HL-60 (cell line): ENCODE measurements at regions not wholly inside any gene's neighbourhood (a gene's known extent, or its start where the extent isn't known, plus 50 kb on each side); places are given as distances from the start of the nearest gene placed in this dataset.

ENCODE experiments used
- DNase-seq, 2 experiments: peaks; one replicate each; pipeline ENCODE4 v3.0.0-alpha.2; 2010 to 2020; ENCODE audit warnings: low read depth in 1 of 2, low spot score in 1 of 2
- H3K27ac ChIP-seq: fragments of 250-450 bp; sonication (Bioruptor Pico); replicated peaks from 2 replicates; pipeline ENCODE4 v1.5.1; 2020; ENCODE audit warnings: mild to moderate bottlenecking, moderate library complexity
- H3K27me3 ChIP-seq: fragments of 250-450 bp; sonication (Bioruptor Pico); 2 replicates; pipeline ENCODE4 v1.5.1; 2021; ENCODE audit warnings: mild to moderate bottlenecking, moderate library complexity; ENCODE audit not compliant: insufficient read depth, poor library complexity, severe bottlenecking
- H3K4me3 ChIP-seq: replicated peaks from 2 replicates; pipeline ENCODE4 v1.5.1; 2011; ENCODE audit warnings: mild to moderate bottlenecking, control low read depth, low read length; ENCODE audit not compliant: insufficient read depth
- CTCF ChIP-seq: IDR thresholded peaks from one replicate; pipeline ENCODE4 v1.5.1; 2011; ENCODE audit warnings: low read length, control low read depth, inconsistent platforms; ENCODE audit not compliant: insufficient read depth
- GABPA ChIP-seq: IDR thresholded peaks from 2 replicates; pipeline ENCODE4 v1.6.1; 2012; ENCODE audit warnings: low read depth
- POLR2AphosphoS5 ChIP-seq: IDR thresholded peaks from 2 replicates; pipeline ENCODE4 v1.6.1; 2012; ENCODE audit warnings: low read depth
- REST ChIP-seq: IDR thresholded peaks from 2 replicates; pipeline ENCODE4 v1.6.1; 2012; ENCODE audit warnings: low read depth; ENCODE audit not compliant: insufficient replicate concordance
- SPI1 ChIP-seq: IDR thresholded peaks from 2 replicates; pipeline ENCODE4 v1.6.1; 2012; ENCODE audit warnings: low read depth, mild to moderate bottlenecking, borderline replicate concordance

GRCh38 chr15:23823508-23823907 lies 136.4 kb upstream of the NDN start:
- TF ChIP-seq REST (no peak), POLR2AphosphoS5 (no peak), GABPA (no peak), SPI1 (no peak), CTCF (no peak)
- Histone ChIP-seq H3K4me3 (no peak overlapping the region), H3K27me3 (no peaks in the 10 kb centered on the region), H3K27ac (no peak overlapping the region)
- peak in 1 of 2 experiments; percentile 3 for DNase-seq

GRCh38 chr15:23828786-23829185 lies 141.7 kb upstream of the NDN start:
- Histone ChIP-seq H3K27me3 (no peaks in the 10 kb centered on the region), H3K27ac (no peak overlapping the region), H3K4me3 (no peak overlapping the region)
- TF ChIP-seq CTCF (no peak), SPI1 (no peak), POLR2AphosphoS5 (no peak), GABPA (no peak), REST (no peak)
- DNase-seq = no peak

GRCh38 chr15:23835953-23836352 lies 148.8 kb upstream of the NDN start:
- Histone ChIP-seq H3K27me3 (no peaks in the 10 kb centered on the region), H3K4me3 (no peak overlapping the region), H3K27ac (no peak overlapping the region)
- DNase-seq = no peak
- no peak for TF ChIP-seq REST
- TF ChIP-seq SPI1 = no peak
- TF ChIP-seq GABPA = no peak
- TF ChIP-seq POLR2AphosphoS5 = no peak
- no peak for TF ChIP-seq CTCF
